ENCODE measurements at regions not wholly inside any gene's neighbourhood (a gene's known extent, or its start where the extent isn't known, plus 50 kb on each side); places are given as distances from the start of the nearest gene placed in this dataset.

GRCh38 chr5:164560216-164560615 lies 1054.8 kb downstream of the MAT2B start:
- TF ChIP-seq CTCF (IDR thresholded peaks at IDR 0.05) (no peak), POLR2A (IDR thresholded peaks at IDR 0.05) (no peak)
